ENCODE measurements at regions not wholly inside any gene's neighbourhood (a gene's known extent, or its start where the extent isn't known, plus 50 kb on each side); places are given as distances from the start of the nearest gene placed in this dataset.
"Not testable (repeated sequence)": the region's sequence is repeated elsewhere in the genome, so short reads cannot be mapped to it uniquely, and the experiment has no call there.

GRCh38 chr10:33082373-33082895 is 124.4 kb upstream of the ITGB1 start:
- no peak for DNase-seq (ENCODE audit: low read depth)
- in situ Hi-C loops (cut with HindIII; ENCODE audit: low pct_unique_long_range_greater_than_20kb, low sequenced_read_pairs) = no loop called here

GRCh38 chr10:33080467-33080866 is 122.4 kb upstream of the ITGB1 start:
- DNase-seq (ENCODE audit: low read depth); in situ Hi-C loops (cut with HindIII; ENCODE audit: low pct_unique_long_range_greater_than_20kb, low sequenced_read_pairs): not testable (repeated sequence)

- in situ Hi-C loops (cut with HindIII; ENCODE audit: low pct_unique_long_range_greater_than_20kb, low sequenced_read_pairs) = no loop called here
- DNase-seq (ENCODE audit: low read depth) = no peak
These were observed 116.4 kb upstream of the ITGB1 start for GRCh38 chr10:33074443-33074842.

GRCh38 chr10:33073641-33074415 is 115.8 kb upstream of the ITGB1 start:
- no peak for DNase-seq (ENCODE audit: low read depth)
- in situ Hi-C loops (cut with HindIII; ENCODE audit: low pct_unique_long_range_greater_than_20kb, low sequenced_read_pairs) = no loop called here

GRCh38 chr10:33071857-33072256 is 113.8 kb upstream of the ITGB1 start:
- in situ Hi-C loops (cut with HindIII; ENCODE audit: low pct_unique_long_range_greater_than_20kb, low sequenced_read_pairs) = no loop called here
- no peak for DNase-seq (ENCODE audit: low read depth)

- in situ Hi-C loops (cut with HindIII; ENCODE audit: low pct_unique_long_range_greater_than_20kb, low sequenced_read_pairs) = no loop called here
- no peak for DNase-seq (ENCODE audit: low read depth)
These were observed 112.1 kb upstream of the ITGB1 start for GRCh38 chr10:33070101-33070500.

- no peak for DNase-seq (ENCODE audit: low read depth)
- in situ Hi-C loops (cut with HindIII; ENCODE audit: low pct_unique_long_range_greater_than_20kb, low sequenced_read_pairs) = no loop called here
These were observed 109.9 kb upstream of the ITGB1 start for GRCh38 chr10:33067917-33068316.

- in situ Hi-C loops (cut with HindIII; ENCODE audit: low pct_unique_long_range_greater_than_20kb, low sequenced_read_pairs) = no loop called here
- no peak for DNase-seq (ENCODE audit: low read depth)
These were observed 109.5 kb upstream of the ITGB1 start for GRCh38 chr10:33067481-33067880.

GRCh38 chr10:33066558-33067236 is 108.7 kb upstream of the ITGB1 start:
- in situ Hi-C loops (cut with HindIII; ENCODE audit: low pct_unique_long_range_greater_than_20kb, low sequenced_read_pairs) = no loop called here
- peak; percentile 71 for DNase-seq (ENCODE audit: low read depth)

GRCh38 chr10:33065111-33065510 is 107.1 kb upstream of the ITGB1 start:
- in situ Hi-C loops (cut with HindIII; ENCODE audit: low pct_unique_long_range_greater_than_20kb, low sequenced_read_pairs) = no loop called here
- DNase-seq (ENCODE audit: low read depth) = no peak

- DNase-seq (ENCODE audit: low read depth) = no peak
- in situ Hi-C loops (cut with HindIII; ENCODE audit: low pct_unique_long_range_greater_than_20kb, low sequenced_read_pairs) = no loop called here
These were observed 106.7 kb upstream of the ITGB1 start for GRCh38 chr10:33064706-33065105.

- in situ Hi-C loops (cut with HindIII; ENCODE audit: low pct_unique_long_range_greater_than_20kb, low sequenced_read_pairs) = no loop called here
- DNase-seq (ENCODE audit: low read depth) = no peak
These were observed 99.6 kb upstream of the ITGB1 start for GRCh38 chr10:33057620-33058019.

GRCh38 chr10:33056828-33057596 is 99.0 kb upstream of the ITGB1 start:
- in situ Hi-C loops (cut with HindIII; ENCODE audit: low pct_unique_long_range_greater_than_20kb, low sequenced_read_pairs) = no loop called here
- DNase-seq (ENCODE audit: low read depth) = no peak

GRCh38 chr10:33055625-33056024 is 97.6 kb upstream of the ITGB1 start:
- DNase-seq (ENCODE audit: low read depth) = no peak
- in situ Hi-C loops (cut with HindIII; ENCODE audit: low pct_unique_long_range_greater_than_20kb, low sequenced_read_pairs) = no loop called here

GRCh38 chr10:33052915-33053810 is 95.1 kb upstream of the ITGB1 start:
- in situ Hi-C loops (cut with HindIII; ENCODE audit: low pct_unique_long_range_greater_than_20kb, low sequenced_read_pairs) = no loop called here
- DNase-seq (ENCODE audit: low read depth) = no peak

- DNase-seq (ENCODE audit: low read depth) = no peak
- in situ Hi-C loops (cut with HindIII; ENCODE audit: low pct_unique_long_range_greater_than_20kb, low sequenced_read_pairs) = no loop called here
These were observed 94.3 kb upstream of the ITGB1 start for GRCh38 chr10:33052263-33052875.

Data from Caki2 (cell line).